ENCODE measurements at regions not wholly inside any gene's neighbourhood (a gene's known extent, or its start where the extent isn't known, plus 50 kb on each side); places are given as distances from the start of the nearest gene placed in this dataset.

DNA sequence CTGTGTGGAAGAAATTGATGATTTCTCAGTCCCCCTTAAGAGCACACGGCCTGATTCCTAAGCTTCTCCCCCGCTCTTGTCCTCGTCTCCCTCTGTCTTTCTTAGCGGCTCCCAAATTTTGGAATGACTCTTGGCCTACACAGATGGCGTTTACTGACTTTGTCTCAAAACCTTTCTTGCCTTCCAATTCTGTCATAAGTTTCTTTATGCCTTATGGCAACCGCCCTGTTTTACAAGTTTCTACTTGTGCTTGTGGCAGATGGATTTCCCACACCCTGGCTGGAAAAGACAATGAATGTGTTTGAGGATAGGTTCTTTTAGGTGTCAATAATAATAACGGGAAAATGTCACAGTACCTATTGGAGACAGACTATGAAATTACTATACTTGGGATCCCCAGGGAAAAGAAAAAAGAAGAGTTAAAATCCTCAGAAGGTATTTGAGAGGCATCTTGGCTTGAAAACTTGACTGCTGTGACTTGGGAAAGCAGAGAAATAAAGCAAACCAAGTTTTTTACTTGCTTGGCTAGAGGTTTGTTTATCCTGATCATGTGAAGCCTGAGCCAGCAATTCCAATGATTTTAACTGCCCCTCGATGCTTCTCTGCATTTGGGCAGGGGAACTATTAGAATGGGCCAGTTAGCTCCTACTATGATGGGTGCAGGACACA, 276.4 kb downstream of the HRH4 start:
- TF ChIP-seq CTCF (IDR thresholded peaks at IDR 0.05) (no peak), POLR2A (IDR thresholded peaks at IDR 0.05) (no peak)
